WTC11 (cell line): ENCODE measurements at regions not wholly inside any gene's neighbourhood (a gene's known extent, or its start where the extent isn't known, plus 50 kb on each side); places are given as distances from the start of the nearest gene placed in this dataset.

Experiments
- ATAC-seq: fragments of 200-7000 bp; cut with Tn5 transposase; 2 replicates; pipeline ENCODE4 v1.10.0; 2021; ENCODE audit warnings: mild to moderate bottlenecking, moderate library complexity
- CTCF ChIA-PET: fragments of 300-600 bp; sonication (Branson Sonifier 250); formaldehyde crosslinking; loops from one replicate; lab custom pipeline; 2021; ENCODE audit warnings: antibody characterized with exemption; lab: Charles Lee
- POLR2A ChIA-PET: fragments of 350-600 bp; sonication (Branson Sonifier 250); formaldehyde crosslinking; loops from one replicate; lab custom pipeline; 2021; ENCODE audit warnings: antibody characterized with exemption; lab: Charles Lee
- DNase-seq: peaks from one replicate; pipeline ENCODE4 v3.0.0; 2021; ENCODE audit warnings: low spot score
- H3K27ac Mint-ChIP-seq: 2 replicates; pipeline ENCODE4 v1.8.0; 2021; ENCODE audit warnings: mixed read lengths
- H3K27me3 Mint-ChIP-seq: 2 replicates; pipeline ENCODE4 v1.8.0; 2021; ENCODE audit warnings: low read depth, mild to moderate bottlenecking, moderate library complexity, mixed read lengths
- H3K36me3 Mint-ChIP-seq: 2 replicates; pipeline ENCODE4 v1.8.0; 2021; ENCODE audit warnings: mixed read lengths
- H3K4me1 Mint-ChIP-seq: 2 replicates; pipeline ENCODE4 v1.8.0; 2022; ENCODE audit warnings: mixed read lengths
- H3K4me3 Mint-ChIP-seq: 2 replicates; pipeline ENCODE4 v1.8.0; 2021; ENCODE audit warnings: mild to moderate bottlenecking, moderate library complexity, mixed read lengths
- H3K9me3 Mint-ChIP-seq: 2 replicates; pipeline ENCODE4 v1.8.0; 2021; ENCODE audit warnings: mixed read lengths
- ATF1 ChIP-seq: sonication (generic); formaldehyde crosslinking; IDR thresholded peaks from 2 replicates; pipeline ENCODE4 v1.8.1; 2023; ENCODE audit warnings: mild to moderate bottlenecking, moderate library complexity, missing genetic modification reagents
- GRHL2 ChIP-seq: fragments of 250-450 bp; sonication (Bioruptor Pico); IDR thresholded peaks from 2 replicates; pipeline ENCODE4 v1.8.0; 2022; ENCODE audit warnings: mild to moderate bottlenecking, moderate library complexity; ENCODE audit not compliant: insufficient replicate concordance, severe bottlenecking
- JAZF1 ChIP-seq: fragments of 250-450 bp; sonication (Bioruptor Pico); IDR thresholded peaks from 2 replicates; pipeline ENCODE4 v1.9.0; 2021; ENCODE audit warnings: moderate library complexity, mild to moderate bottlenecking, inconsistent platforms
- NFATC4 ChIP-seq: fragments of 250-450 bp; sonication (Bioruptor Pico); IDR thresholded peaks from 2 replicates; pipeline ENCODE4 v1.9.0; 2021; ENCODE audit warnings: mild to moderate bottlenecking
- NFE2L1 ChIP-seq: sonication (generic); formaldehyde crosslinking; IDR thresholded peaks from 2 replicates; pipeline ENCODE4 v1.8.1; 2023; ENCODE audit warnings: missing genetic modification reagents
- NR1H2 ChIP-seq: sonication (generic); formaldehyde crosslinking; IDR thresholded peaks from 2 replicates; pipeline ENCODE4 v1.9.0; 2021; ENCODE audit warnings: mild to moderate bottlenecking, moderate library complexity, missing genetic modification reagents
- SP1 ChIP-seq: sonication (generic); formaldehyde crosslinking; conservative IDR thresholded peaks from 2 replicates; pipeline ENCODE4 v1.8.1; 2022; ENCODE audit warnings: missing genetic modification reagents
- TEAD1 ChIP-seq: sonication (generic); formaldehyde crosslinking; IDR thresholded peaks from 2 replicates; pipeline ENCODE4 v1.8.0; 2022; ENCODE audit warnings: mild to moderate bottlenecking, missing genetic modification reagents
- ZNF232 ChIP-seq: sonication (generic); formaldehyde crosslinking; IDR thresholded peaks from 2 replicates; pipeline ENCODE4 v1.8.0; 2022; ENCODE audit warnings: mild to moderate bottlenecking, missing genetic modification reagents
- ZNF317 ChIP-seq: sonication (generic); formaldehyde crosslinking; IDR thresholded peaks from 2 replicates; pipeline ENCODE4 v1.8.1; 2023; ENCODE audit warnings: low read depth, mild to moderate bottlenecking, moderate library complexity, missing genetic modification reagents, borderline replicate concordance
- ZNF671 ChIP-seq: fragments of 250-450 bp; sonication (Bioruptor Pico); IDR thresholded peaks from 2 replicates; pipeline ENCODE4 v1.8.0; 2021; ENCODE audit warnings: mild to moderate bottlenecking
- TF ChIP-seq, protein P1 (sequence below): fragments of 200-600 bp; IDR thresholded peaks from 2 replicates; pipeline ENCODE4 v1.8.0; 2022; ENCODE audit warnings: antibody characterized with exemption
- TF ChIP-seq, protein P2 (sequence below): fragments of 250-450 bp; sonication (Bioruptor Pico); IDR thresholded peaks from 2 replicates; pipeline ENCODE4 v1.8.0; 2021; ENCODE audit warnings: mild to moderate bottlenecking
- TF ChIP-seq, protein P3 (sequence below): sonication (generic); formaldehyde crosslinking; IDR thresholded peaks from 2 replicates; pipeline ENCODE4 v1.8.1; 2022; ENCODE audit warnings: low read depth, missing genetic modification reagents, borderline replicate concordance
- TF ChIP-seq, protein P4 (sequence below): sonication (generic); formaldehyde crosslinking; IDR thresholded peaks from 2 replicates; pipeline ENCODE4 v1.8.0; 2023; ENCODE audit warnings: mild to moderate bottlenecking, missing genetic modification reagents
- TF ChIP-seq, protein P5 (sequence below): fragments of 250-450 bp; sonication (Bioruptor Pico); IDR thresholded peaks from 2 replicates; pipeline ENCODE4 v1.9.0; 2021; ENCODE audit warnings: mild to moderate bottlenecking, borderline replicate concordance

DNA sequence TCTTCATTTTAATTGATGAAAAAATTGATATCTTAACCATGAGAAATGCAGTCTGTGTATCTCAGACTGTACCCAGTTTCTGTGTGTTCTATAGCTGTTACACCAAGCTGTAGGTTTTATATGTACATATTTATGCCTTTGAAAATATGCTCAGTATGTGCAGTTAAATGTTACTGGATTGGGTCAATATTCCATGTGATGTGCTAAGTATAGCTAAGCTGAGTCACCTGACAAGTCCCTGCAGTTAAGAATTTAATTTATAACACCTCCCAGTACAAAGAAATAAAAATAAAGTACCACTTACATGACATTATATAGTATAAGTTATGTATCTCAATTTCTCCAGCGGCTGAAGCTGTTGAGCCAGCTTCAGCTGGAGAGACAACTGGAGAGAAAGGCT, 984.0 kb downstream of the GALC start (continued):
- TF ChIP-seq, protein P1, sequence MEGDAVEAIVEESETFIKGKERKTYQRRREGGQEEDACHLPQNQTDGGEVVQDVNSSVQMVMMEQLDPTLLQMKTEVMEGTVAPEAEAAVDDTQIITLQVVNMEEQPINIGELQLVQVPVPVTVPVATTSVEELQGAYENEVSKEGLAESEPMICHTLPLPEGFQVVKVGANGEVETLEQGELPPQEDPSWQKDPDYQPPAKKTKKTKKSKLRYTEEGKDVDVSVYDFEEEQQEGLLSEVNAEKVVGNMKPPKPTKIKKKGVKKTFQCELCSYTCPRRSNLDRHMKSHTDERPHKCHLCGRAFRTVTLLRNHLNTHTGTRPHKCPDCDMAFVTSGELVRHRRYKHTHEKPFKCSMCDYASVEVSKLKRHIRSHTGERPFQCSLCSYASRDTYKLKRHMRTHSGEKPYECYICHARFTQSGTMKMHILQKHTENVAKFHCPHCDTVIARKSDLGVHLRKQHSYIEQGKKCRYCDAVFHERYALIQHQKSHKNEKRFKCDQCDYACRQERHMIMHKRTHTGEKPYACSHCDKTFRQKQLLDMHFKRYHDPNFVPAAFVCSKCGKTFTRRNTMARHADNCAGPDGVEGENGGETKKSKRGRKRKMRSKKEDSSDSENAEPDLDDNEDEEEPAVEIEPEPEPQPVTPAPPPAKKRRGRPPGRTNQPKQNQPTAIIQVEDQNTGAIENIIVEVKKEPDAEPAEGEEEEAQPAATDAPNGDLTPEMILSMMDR, result no peak
- TF ChIP-seq ATF1, result no peak
- no peak for TF ChIP-seq NFE2L1 (CRISPR knock-in tag)
- no peak for TF ChIP-seq SP1 (CRISPR knock-in tag)
- TF ChIP-seq, all 79 proteins: peak for 0

DNA sequence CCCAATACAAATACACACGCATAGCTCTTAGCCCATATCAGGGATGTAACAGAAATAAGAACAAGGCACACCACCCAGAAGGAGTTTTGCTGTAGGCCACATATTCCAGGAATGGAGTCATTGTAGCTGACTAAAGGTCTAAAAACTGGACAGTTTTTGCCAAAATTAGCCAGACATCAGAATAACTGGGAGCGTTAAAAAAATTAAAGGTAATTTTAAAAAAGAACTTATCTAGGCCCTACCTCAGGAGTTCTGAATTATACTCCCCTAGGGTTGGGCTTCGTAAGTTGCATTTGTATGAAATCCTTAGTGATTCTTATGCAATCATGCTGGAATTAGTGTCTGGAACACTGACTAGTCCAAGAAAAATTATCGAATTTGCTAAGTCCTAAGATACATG, 987.7 kb downstream of the GALC start:
- H3K4me3 Mint-ChIP-seq, result no peak overlapping the region
- CTCF ChIA-PET, result no interaction called here
- POLR2A ChIA-PET, result no interaction called here
- H3K4me1 Mint-ChIP-seq, result peaks cover 11% of the 10 kb centered on the region
- no peak for ATAC-seq
- H3K9me3 Mint-ChIP-seq, result peaks cover 16% of the 10 kb centered on the region
- TF ChIP-seq, protein P2, sequence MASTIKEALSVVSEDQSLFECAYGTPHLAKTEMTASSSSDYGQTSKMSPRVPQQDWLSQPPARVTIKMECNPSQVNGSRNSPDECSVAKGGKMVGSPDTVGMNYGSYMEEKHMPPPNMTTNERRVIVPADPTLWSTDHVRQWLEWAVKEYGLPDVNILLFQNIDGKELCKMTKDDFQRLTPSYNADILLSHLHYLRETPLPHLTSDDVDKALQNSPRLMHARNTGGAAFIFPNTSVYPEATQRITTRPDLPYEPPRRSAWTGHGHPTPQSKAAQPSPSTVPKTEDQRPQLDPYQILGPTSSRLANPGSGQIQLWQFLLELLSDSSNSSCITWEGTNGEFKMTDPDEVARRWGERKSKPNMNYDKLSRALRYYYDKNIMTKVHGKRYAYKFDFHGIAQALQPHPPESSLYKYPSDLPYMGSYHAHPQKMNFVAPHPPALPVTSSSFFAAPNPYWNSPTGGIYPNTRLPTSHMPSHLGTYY (CRISPR knock-in tag), result no peak
- TF ChIP-seq JAZF1, result no peak
- TF ChIP-seq, protein P3, sequence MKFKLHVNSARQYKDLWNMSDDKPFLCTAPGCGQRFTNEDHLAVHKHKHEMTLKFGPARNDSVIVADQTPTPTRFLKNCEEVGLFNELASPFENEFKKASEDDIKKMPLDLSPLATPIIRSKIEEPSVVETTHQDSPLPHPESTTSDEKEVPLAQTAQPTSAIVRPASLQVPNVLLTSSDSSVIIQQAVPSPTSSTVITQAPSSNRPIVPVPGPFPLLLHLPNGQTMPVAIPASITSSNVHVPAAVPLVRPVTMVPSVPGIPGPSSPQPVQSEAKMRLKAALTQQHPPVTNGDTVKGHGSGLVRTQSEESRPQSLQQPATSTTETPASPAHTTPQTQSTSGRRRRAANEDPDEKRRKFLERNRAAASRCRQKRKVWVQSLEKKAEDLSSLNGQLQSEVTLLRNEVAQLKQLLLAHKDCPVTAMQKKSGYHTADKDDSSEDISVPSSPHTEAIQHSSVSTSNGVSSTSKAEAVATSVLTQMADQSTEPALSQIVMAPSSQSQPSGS, result no peak
- TF ChIP-seq ZNF671 (CRISPR knock-in tag), result no peak
- no peak for TF ChIP-seq ZNF232 (CRISPR knock-in tag)
- TF ChIP-seq, protein P4, sequence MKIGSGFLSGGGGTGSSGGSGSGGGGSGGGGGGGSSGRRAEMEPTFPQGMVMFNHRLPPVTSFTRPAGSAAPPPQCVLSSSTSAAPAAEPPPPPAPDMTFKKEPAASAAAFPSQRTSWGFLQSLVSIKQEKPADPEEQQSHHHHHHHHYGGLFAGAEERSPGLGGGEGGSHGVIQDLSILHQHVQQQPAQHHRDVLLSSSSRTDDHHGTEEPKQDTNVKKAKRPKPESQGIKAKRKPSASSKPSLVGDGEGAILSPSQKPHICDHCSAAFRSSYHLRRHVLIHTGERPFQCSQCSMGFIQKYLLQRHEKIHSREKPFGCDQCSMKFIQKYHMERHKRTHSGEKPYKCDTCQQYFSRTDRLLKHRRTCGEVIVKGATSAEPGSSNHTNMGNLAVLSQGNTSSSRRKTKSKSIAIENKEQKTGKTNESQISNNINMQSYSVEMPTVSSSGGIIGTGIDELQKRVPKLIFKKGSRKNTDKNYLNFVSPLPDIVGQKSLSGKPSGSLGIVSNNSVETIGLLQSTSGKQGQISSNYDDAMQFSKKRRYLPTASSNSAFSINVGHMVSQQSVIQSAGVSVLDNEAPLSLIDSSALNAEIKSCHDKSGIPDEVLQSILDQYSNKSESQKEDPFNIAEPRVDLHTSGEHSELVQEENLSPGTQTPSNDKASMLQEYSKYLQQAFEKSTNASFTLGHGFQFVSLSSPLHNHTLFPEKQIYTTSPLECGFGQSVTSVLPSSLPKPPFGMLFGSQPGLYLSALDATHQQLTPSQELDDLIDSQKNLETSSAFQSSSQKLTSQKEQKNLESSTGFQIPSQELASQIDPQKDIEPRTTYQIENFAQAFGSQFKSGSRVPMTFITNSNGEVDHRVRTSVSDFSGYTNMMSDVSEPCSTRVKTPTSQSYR (CRISPR knock-in tag), result no peak
- TF ChIP-seq ZNF317 (CRISPR knock-in tag), result no peak
- H3K27ac Mint-ChIP-seq, result no peak overlapping the region
- DNase-seq, result no peak
- peaks cover 8% of the 10 kb centered on the region for H3K36me3 Mint-ChIP-seq
- H3K27me3 Mint-ChIP-seq, result peaks cover 2% of the 10 kb centered on the region; the same call in 1 of the 2 replicates

DNA sequence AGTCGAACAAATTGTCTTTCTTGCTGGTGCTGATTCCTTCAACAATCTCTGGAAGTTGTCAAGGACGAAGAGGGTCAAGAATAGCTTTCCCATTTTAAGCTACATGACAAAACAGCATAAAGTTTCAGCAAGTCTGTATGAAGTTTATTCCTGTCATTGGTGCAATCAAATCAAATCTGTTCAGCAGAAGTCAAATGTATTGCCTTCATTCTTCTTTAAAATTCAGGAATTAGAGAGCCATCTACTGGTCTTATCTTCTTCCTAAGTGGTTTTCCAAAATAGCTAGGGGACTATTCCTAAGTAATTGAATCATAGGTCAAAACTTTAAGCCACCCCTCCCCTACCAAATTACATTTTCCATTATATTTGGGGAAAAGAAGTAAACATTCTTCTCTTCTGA, 990.2 kb downstream of the GALC start:
- no peak overlapping the region for H3K4me3 Mint-ChIP-seq
- no peak for DNase-seq
- H3K27me3 Mint-ChIP-seq, result no peaks in the 10 kb centered on the region; the same call in 1 of the 2 replicates
- TF ChIP-seq, protein P5, sequence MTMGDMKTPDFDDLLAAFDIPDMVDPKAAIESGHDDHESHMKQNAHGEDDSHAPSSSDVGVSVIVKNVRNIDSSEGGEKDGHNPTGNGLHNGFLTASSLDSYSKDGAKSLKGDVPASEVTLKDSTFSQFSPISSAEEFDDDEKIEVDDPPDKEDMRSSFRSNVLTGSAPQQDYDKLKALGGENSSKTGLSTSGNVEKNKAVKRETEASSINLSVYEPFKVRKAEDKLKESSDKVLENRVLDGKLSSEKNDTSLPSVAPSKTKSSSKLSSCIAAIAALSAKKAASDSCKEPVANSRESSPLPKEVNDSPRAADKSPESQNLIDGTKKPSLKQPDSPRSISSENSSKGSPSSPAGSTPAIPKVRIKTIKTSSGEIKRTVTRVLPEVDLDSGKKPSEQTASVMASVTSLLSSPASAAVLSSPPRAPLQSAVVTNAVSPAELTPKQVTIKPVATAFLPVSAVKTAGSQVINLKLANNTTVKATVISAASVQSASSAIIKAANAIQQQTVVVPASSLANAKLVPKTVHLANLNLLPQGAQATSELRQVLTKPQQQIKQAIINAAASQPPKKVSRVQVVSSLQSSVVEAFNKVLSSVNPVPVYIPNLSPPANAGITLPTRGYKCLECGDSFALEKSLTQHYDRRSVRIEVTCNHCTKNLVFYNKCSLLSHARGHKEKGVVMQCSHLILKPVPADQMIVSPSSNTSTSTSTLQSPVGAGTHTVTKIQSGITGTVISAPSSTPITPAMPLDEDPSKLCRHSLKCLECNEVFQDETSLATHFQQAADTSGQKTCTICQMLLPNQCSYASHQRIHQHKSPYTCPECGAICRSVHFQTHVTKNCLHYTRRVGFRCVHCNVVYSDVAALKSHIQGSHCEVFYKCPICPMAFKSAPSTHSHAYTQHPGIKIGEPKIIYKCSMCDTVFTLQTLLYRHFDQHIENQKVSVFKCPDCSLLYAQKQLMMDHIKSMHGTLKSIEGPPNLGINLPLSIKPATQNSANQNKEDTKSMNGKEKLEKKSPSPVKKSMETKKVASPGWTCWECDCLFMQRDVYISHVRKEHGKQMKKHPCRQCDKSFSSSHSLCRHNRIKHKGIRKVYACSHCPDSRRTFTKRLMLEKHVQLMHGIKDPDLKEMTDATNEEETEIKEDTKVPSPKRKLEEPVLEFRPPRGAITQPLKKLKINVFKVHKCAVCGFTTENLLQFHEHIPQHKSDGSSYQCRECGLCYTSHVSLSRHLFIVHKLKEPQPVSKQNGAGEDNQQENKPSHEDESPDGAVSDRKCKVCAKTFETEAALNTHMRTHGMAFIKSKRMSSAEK, result no peak
- no peak for TF ChIP-seq NFATC4 (CRISPR knock-in tag)
- TF ChIP-seq GRHL2 (CRISPR knock-in tag), result no peak
- TF ChIP-seq NR1H2, result no peak
- no peak for TF ChIP-seq TEAD1 (CRISPR knock-in tag)
- TF ChIP-seq SP1 (CRISPR knock-in tag), result no peak
- peaks cover 4% of the 10 kb centered on the region; the same call in 1 of the 2 replicates for H3K36me3 Mint-ChIP-seq
- no peaks in the 10 kb centered on the region for H3K4me1 Mint-ChIP-seq
- ChIA-PET POLR2A (no interaction called here), CTCF (no interaction called here)
- H3K9me3 Mint-ChIP-seq, result peaks cover 11% of the 10 kb centered on the region
- no peak for ATAC-seq
- H3K27ac Mint-ChIP-seq, result no peak overlapping the region
